Breast epithelium (tissue), 3 donors: ENCODE measurements at regions not wholly inside any gene's neighbourhood (a gene's known extent, or its start where the extent isn't known, plus 50 kb on each side); places are given as distances from the start of the nearest gene placed in this dataset.

Experiments
- CTCF ChIP-seq, 3 donors: fragments of 450-650 bp; IDR thresholded peaks; one replicate each; pipeline ENCODE4 v1.5.1; 2016 to 2017; ENCODE audit warnings: antibody characterized with exemption in 3 of 3, mild to moderate bottlenecking in 3 of 3, moderate library complexity in 3 of 3
- POLR2A ChIP-seq: fragments of 450-650 bp; IDR thresholded peaks from one replicate; pipeline ENCODE4 v1.6.1; 2016; ENCODE audit warnings: antibody characterized with exemption, mild to moderate bottlenecking, moderate library complexity
- POLR2AphosphoS5 ChIP-seq, 3 donors: sonication (generic); formaldehyde crosslinking; IDR thresholded peaks; one replicate each; pipeline ENCODE4 v1.6.1; 2017; ENCODE audit warnings: antibody characterized with exemption in 3 of 3

GRCh38 chr7:112540839-112541577 lies 60.2 kb downstream of the LSMEM1 start:
- no peak for TF ChIP-seq CTCF (IDR thresholded peaks at IDR 0.05)
- no peak for TF ChIP-seq POLR2AphosphoS5 (IDR thresholded peaks at IDR 0.05)
- TF ChIP-seq POLR2A: no peak
